ENCODE measurements at regions not wholly inside any gene's neighbourhood (a gene's known extent, or its start where the extent isn't known, plus 50 kb on each side); places are given as distances from the start of the nearest gene placed in this dataset.
"Not testable (repeated sequence)": the region's sequence is repeated elsewhere in the genome, so short reads cannot be mapped to it uniquely, and the experiment has no call there.

DNA sequence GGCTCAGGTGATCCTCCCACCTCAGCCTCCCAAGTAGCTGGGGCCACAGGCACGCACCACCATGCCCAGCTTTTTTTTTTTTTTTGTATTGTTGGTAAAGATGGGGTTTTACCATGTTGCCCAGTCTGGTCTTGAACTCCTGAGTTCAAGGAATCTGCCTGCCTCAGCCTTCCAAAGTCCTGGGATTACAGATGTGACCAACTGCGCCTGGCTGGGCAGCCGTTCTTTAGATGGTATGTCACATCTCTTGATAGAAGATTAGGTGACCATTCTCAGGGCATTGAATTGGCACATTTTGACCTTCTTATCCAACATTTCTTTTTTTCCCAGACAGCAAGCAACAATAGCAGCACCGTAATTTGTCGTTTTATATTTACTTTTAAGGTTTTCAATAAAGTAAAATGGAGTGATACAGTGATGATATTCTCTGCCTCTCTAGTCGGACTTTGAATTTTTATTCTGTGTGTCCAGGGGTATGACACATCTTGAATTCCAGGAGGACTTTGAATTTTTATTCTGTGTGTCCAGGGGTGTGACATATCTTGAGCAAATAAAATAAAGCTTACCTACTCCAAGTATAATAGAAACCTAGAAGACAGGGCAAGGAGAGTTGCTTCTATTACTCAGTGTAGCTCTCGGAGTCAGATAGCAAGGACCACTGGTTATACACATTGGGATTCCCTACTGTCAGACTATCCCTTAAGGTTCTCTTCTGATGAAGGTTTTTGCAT lies 282.4 kb upstream of the NOTCH2NLA start:
- not testable (repeated sequence) for ATAC-seq, H3K4me3 Mint-ChIP-seq, H3K9me3 Mint-ChIP-seq, DNase-seq, H3K27ac Mint-ChIP-seq, H3K27me3 Mint-ChIP-seq, H3K4me1 Mint-ChIP-seq

DNA sequence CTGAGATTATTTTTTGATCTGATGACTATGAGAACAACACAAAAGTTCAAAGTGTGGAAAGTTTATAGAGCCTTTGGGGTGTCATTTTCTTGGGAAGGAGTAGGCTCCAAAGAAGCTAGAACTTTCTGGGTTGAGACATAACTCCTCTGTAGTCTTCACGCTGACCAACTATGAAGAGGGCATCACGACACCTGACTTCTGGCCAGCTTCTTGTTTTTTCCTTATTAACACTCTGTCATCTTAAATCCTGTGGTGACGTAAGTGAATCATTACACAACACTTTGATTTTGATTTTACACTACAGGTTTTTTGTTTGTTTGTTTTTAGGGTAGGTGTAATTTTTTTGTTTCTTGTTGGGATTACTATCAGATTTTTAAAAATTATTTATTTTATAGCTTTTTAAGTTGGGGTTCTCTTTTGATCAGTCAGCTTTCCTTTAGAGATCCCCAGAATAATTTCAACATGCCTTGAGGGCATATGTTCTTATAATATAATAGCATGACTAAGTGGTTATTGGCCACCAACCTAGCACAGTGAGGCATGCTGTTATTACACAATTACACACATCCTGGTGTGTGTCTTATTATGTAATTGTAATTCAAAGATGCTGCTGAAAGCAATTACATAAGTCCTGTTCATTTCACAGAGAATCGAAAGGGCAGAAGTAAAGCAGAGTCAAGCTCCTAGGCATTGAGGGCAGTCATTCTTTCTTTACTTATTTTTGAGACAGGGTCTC lies 281.6 kb upstream of the NOTCH2NLA start:
- H3K27ac Mint-ChIP-seq, DNase-seq, H3K9me3 Mint-ChIP-seq, H3K27me3 Mint-ChIP-seq, H3K4me1 Mint-ChIP-seq, ATAC-seq, H3K4me3 Mint-ChIP-seq: not testable (repeated sequence)

DNA sequence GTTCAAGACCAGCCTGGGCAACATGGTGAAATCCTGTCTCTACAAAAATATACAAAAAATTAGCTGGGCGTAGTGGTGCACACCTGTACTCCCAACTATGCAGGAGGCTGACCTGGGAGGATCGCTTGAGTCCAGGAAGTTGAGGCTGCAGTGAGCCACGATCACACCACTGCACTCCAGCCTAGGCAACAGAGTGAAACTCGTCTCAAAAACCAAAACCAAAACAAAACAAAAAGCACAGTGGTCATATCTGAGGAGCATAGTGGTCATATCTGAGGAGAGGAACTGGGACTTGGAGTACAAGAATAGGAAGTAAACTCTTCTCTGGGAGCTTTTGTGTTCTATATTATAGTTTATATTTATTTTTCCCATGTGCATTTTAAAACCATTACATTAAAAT lies 275.3 kb upstream of the NOTCH2NLA start:
- not testable (repeated sequence) for DNase-seq, H3K27ac Mint-ChIP-seq, H3K4me3 Mint-ChIP-seq

DNA sequence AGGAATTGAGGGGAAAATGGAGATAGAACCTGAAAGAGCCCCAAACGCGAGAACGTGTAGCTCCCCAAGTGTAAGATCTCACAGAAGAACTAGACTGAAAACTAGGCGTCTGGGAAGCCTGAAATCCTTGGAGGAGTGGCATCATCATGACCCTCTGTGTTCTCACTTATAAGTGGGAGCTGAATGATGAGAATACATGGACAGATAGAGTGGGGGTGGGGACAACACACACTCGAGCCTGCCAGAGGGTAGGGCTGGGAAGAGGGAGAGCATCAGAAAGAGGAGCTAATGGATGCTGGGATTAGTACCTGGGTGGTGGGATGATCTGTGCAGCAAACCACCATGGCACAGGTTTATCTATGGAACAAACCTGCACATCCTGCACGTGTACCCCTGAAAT lies 258.7 kb upstream of the NOTCH2NLA start:
- DNase-seq, H3K4me3 Mint-ChIP-seq, H3K9me3 Mint-ChIP-seq, H3K27ac Mint-ChIP-seq, ATAC-seq, H3K4me1 Mint-ChIP-seq: not testable (repeated sequence)
- peaks cover 11% of the 10 kb centered on the region for H3K27me3 Mint-ChIP-seq

More for the DNA sequence above, 275.3 kb upstream of the NOTCH2NLA start:
- H3K9me3 Mint-ChIP-seq, H3K4me1 Mint-ChIP-seq, H3K27me3 Mint-ChIP-seq, ATAC-seq: not testable (repeated sequence)

DNA sequence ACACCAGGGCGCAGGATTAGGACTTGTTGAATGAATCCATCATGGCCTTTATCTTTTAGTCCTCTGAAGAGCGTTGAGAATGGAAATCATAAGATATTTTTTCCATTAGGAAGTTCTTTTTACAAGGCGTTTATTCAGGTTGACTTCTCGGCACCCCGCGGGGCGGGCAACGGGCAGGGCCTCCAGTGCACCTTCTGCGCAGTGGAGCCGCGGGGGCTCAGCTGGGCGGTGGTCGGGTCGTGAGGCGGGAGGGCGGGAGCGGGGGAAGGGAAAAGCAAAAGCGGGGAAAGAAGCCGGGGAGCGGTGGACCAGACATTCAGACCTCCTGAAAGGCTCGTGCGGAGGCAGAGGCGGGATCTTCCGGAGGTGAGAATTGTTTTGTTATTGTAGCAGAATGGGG lies 258.3 kb upstream of the NOTCH2NLA start:
- peaks cover 11% of the 10 kb centered on the region for H3K27me3 Mint-ChIP-seq
- not testable (repeated sequence) for DNase-seq

DNA sequence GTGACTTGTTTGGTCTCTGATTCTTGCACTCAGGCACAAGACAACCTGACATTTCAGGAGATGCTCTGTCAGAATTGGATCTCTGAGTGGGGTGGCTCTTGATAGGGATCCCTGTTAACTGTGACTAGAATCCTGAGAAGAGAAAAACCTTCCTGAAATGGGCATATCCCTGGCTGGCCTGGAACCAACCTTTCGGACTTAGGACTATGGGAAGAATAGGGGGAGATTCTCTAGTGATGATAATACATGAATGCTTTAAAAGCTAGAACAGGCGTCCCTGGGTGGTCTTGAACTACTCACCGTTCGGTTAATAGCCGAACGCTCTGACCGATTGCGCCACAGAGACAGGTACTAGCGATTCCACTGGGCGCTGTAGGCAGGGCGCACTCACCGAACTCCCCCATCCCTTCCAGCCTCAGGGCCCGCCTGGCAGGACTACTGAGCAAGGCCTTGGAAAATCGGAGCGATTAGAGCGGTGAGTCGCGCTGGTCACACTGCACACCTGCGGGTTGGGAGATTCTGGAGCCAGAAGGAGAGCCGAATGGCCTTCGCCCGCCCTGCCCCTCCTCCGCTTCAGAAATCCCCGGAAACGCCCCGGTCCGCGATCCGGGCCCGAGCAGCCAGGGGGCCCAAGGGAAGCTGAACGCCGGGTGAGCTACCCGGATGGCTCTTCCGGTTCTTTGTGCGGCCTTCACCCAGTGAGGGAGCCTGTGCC lies 257.6 kb upstream of the NOTCH2NLA start:
- Mint-ChIP-seq H3K4me3 (peak overlapping the region; percentile 62 to 65), H3K27me3 (peaks cover 11% of the 10 kb centered on the region), H3K27ac (peak overlapping the region in 1 of 2 donors; percentile 27)
- ATAC-seq (peak; percentile 47), DNase-seq (peak in 1 of 2 donors; percentile 10)
- H3K9me3 Mint-ChIP-seq, H3K4me1 Mint-ChIP-seq: not testable (repeated sequence)

More for the DNA sequence above, 258.3 kb upstream of the NOTCH2NLA start:
- H3K4me1 Mint-ChIP-seq, H3K4me3 Mint-ChIP-seq, ATAC-seq, H3K9me3 Mint-ChIP-seq, H3K27ac Mint-ChIP-seq: not testable (repeated sequence)

DNA sequence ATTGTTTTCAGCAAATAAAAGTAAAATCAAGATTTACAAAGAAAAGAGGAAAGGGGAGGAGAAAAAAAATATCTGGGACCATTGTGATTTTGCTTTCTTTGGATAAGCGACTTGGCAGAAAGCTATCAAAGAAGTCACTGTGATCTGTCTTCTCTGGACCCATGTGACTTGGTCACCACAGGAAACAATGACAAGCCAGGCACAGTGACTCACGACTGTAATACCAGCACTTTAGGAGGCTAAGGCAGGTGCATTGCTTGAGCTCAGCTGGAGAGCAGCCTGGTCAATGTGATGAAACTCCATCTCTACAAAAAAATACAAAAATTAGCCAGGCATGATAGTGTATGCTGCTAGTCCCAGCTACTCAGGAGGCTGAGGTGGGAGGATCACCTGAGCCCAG lies 255.4 kb upstream of the NOTCH2NLA start:
- peaks cover 11% of the 10 kb centered on the region for H3K27me3 Mint-ChIP-seq
- not testable (repeated sequence) for DNase-seq, H3K9me3 Mint-ChIP-seq, H3K4me3 Mint-ChIP-seq, H3K4me1 Mint-ChIP-seq, H3K27ac Mint-ChIP-seq
- peak; percentile 99 for ATAC-seq

DNA sequence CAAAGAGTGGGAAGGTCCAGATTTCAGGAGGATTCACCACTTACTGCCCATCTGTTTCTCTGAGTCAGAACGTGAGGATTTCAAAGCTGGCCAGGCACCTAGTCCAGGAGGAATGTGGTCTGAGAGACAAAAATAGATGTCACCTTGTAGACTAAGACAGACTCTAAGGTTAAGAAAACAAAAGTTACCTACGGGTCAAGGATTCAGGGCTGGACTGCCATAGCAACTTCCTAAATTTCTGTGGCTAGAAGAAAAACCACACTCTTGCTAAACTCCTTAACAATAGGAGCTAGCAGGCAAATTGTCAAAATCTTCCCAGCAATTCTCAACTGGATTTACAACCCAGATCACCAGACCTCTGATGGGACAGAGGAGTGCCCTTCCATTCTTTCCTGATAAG lies 250.4 kb upstream of the NOTCH2NLA start:
- H3K4me1 Mint-ChIP-seq, result peaks cover 14% of the 10 kb centered on the region
- not testable (repeated sequence) for H3K4me3 Mint-ChIP-seq, ATAC-seq, DNase-seq, H3K9me3 Mint-ChIP-seq, H3K27me3 Mint-ChIP-seq, H3K27ac Mint-ChIP-seq

DNA sequence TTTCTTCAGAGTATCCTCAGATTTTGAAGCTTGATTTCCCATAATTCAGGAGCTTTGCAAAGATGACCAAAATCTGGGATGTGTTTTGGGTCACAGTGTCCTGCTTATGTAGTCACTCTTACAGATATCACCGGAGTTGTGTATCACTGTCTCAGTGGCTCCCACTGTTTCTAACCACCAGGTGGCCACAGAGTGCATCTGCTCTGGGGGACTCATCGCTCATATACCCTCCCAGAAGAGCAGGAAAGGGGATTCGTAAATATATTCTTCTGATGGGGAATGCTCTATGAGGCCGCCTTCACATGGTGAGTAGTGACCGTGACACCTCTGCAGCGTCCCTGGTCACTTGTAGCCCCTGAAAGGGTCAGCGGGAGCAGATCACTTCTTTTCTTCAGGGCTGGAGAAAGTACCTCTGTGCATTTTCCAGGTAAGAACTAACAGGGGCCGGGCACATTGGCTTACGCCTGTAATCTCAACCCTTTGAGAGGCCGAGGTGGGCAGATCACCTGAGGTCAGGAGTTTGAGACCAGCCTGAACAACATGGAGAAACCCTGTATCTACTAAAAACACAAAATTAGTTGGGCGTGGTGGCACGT lies 249.4 kb upstream of the NOTCH2NLA start:
- DNase-seq (peak; percentile 19 to 23), ATAC-seq (peak; percentile 58)
- H3K9me3 Mint-ChIP-seq, H3K4me3 Mint-ChIP-seq, H3K4me1 Mint-ChIP-seq, H3K27me3 Mint-ChIP-seq: not testable (repeated sequence)
- peak overlapping the region in 1 of 2 donors; percentile 54 for H3K27ac Mint-ChIP-seq

DNA sequence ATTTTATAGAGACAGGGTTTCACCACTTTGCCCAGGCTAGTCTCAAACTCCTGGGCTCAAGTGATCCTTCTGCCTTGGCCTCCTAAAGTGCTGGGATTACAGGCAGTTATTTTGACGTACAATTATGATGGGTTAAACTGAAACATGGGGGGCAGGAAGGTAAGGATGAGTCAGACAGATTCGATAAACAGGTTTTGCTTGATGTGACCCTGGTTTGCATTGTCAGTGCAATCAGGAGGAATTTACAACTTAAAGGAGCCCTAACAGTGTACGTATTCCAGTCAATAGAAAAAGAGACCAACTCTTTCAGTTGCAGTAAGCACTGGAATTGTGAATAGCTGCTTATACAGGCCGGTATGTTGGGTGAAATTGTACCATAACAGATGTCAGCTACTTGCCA lies 246.3 kb upstream of the NOTCH2NLA start:
- not testable (repeated sequence) for H3K4me3 Mint-ChIP-seq, H3K9me3 Mint-ChIP-seq, ATAC-seq, DNase-seq, H3K27ac Mint-ChIP-seq, H3K27me3 Mint-ChIP-seq
- peaks cover 14% of the 10 kb centered on the region for H3K4me1 Mint-ChIP-seq

DNA sequence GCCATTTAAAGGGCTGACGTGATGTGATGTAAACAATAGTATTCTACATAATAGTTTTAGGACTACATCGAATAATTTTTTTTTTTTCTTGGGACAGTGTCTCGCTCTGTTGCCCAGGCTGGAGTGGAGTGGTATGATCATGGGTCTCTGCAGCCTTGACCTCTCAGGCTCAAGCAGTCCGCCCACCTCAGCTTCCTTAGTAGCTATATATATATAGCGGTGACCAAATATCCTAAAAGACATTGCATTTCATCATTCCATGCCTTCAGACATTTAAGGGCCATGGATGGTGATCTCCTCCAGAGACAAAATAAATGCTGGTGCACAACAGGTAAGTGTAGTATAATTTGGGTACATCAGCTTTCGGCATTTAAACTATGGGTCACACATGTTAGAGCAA lies 245.4 kb upstream of the NOTCH2NLA start:
- peaks cover 14% of the 10 kb centered on the region for H3K4me1 Mint-ChIP-seq
- H3K4me3 Mint-ChIP-seq, H3K27ac Mint-ChIP-seq, H3K9me3 Mint-ChIP-seq, ATAC-seq, H3K27me3 Mint-ChIP-seq, DNase-seq: not testable (repeated sequence)

DNA sequence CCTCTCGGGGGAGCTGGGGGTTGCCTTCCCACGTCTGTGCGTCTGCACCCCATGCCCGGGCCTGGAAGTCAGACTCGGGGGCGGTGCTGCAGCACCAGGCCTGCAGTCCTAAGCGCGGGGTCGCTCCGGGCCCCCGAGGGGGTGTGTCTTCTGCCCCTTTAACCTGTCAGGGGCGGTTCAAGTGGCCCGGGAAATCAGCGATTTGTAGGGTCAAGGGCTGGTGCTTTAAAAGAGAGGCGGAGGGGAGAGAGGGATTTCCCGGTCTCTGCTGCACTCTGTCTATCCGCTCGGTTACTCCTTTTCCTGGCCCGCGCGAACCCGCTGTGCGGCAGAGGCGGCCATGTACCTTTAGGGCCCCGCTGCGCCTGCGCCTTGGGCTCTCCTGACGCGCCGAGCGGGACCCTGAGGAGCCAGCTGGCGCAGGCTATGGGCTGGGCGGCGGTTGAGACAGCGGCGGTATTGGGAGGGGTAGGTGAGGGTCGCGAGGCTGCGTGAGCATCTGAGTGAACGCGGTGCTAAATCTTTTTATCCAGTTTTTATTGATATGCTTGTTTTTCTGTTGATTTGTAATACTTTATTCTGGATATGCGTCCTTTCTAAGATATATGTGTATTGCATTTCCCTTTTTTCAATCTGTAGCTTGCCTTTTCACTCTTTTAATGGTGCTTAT lies 243.5 kb upstream of the NOTCH2NLA start:
- peak overlapping the region; percentile 73 to 84 for H3K4me3 Mint-ChIP-seq
- H3K9me3 Mint-ChIP-seq, H3K27me3 Mint-ChIP-seq: not testable (repeated sequence)
- H3K4me1 Mint-ChIP-seq, result peaks cover 13% of the 10 kb centered on the region
- DNase-seq, result peak; percentile 75 to 81
- peak overlapping the region; percentile 57 to 89 for H3K27ac Mint-ChIP-seq
- ATAC-seq, result peak; percentile 100

DNA sequence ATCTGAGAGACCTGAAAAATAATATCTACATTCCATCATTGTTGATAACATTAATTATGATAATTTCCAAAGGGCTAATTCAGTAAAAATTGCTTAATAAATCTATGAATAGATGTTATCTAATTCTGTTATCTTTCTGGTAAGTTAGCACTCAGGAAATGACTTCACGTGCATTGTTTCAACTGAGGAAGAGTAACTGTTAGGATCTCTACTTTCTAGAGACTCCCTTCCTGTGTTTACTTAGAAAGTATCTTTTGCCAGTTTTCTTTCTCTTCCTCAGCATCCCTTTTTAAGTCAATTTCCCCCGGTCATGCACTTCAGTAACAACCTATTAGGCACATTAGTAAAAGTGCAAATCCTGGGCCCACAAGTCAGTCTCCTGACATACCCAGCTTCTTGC lies 231.1 kb upstream of the NOTCH2NLA start:
- peaks cover 11% of the 10 kb centered on the region for H3K4me1 Mint-ChIP-seq
- H3K9me3 Mint-ChIP-seq, H3K4me3 Mint-ChIP-seq, H3K27ac Mint-ChIP-seq, H3K27me3 Mint-ChIP-seq, ATAC-seq, DNase-seq: not testable (repeated sequence)

DNA sequence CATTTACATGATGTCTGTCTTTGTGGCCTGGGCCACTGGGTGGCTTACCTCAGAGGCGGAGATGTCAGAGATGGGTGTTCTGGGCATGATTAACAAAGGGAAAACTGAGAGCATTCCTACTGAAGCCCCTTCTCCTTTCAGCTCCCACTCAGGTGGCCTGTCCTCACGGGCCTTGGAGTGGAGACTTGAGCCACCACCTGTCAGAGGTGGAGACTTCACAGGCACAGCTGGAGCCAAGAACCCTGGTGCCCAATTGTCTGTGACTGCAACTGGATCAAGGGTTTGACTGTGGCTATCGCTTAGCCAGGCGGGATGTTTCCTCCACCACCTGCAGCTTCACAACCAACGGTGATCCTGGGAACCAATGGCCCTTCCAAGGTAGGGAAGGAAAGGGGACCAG lies 230.5 kb upstream of the NOTCH2NLA start:
- DNase-seq, result peak in 1 of 2 donors; percentile 6
- not testable (repeated sequence) for H3K27me3 Mint-ChIP-seq, H3K27ac Mint-ChIP-seq, H3K4me3 Mint-ChIP-seq, ATAC-seq, H3K9me3 Mint-ChIP-seq
- peaks cover 11% of the 10 kb centered on the region for H3K4me1 Mint-ChIP-seq

DNA sequence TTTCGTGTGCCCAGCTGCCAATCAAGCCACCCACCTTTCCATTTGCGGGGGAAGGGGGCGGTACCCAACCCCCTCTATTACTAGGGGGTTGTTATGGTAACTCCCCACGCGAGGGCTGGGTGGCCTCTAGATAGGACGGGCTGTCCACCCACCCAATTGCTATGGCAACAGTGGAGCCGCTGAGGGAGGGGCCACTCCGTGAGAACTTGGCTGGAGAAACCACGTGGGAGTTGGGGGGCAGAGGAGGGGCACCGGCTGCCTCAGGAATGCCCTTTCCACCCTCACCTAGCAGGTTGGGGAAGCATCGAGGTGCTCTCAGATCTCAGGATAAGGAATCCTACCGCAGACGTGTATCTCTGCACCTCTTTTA lies 220.0 kb upstream of the NOTCH2NLA start:
- H3K4me3 Mint-ChIP-seq, H3K4me1 Mint-ChIP-seq, DNase-seq, H3K27me3 Mint-ChIP-seq, H3K9me3 Mint-ChIP-seq, H3K27ac Mint-ChIP-seq: not testable (repeated sequence)
- ATAC-seq, result peak; percentile 33
